NOMO-1 treated with dmso at 0.1 percent for 144 hours (cell line): ENCODE measurements at regions not wholly inside any gene's neighbourhood (a gene's known extent, or its start where the extent isn't known, plus 50 kb on each side); places are given as distances from the start of the nearest gene placed in this dataset.

Source experiments
- DNase-seq: peaks from one replicate; lab custom pipeline; 2025; ENCODE audit not compliant: unreplicated experiment; lab: John Stamatoyannopoulos, UW

DNA sequence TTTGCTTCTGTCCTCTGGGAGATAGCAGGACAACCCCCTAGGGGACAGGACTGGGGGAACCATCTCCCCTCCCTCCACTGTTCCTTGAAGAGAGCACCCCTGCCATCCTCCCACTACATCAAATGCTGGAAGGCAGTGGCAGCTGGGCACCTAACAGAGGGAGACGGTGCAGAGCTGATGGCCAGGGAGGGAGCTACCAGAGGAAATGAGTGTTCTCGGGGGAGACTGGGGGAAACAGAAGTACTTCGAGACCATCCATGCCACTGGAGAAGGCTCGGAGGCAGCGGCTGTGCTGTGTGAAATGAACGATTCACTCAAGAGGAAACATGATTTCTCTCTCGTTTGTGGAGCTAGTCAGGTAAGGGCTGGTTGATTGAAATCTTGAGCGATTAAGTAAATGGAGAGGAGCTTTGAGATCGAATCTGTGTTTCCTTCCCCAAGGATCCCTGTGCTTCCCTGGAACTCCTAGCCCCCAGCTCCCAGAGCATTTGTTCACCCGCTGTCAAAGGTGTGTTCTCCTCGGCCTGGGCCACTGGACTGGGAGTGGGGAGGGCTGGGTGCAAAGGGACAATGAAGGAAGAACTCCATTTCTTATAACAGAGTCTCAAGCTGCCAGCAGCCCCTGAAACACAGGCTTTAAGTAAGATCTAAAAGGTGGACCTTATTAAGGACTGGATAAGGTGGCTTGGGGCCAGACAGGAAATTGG lies 261.3 kb upstream of the MOCS1 start:
- no peak for DNase-seq

DNA sequence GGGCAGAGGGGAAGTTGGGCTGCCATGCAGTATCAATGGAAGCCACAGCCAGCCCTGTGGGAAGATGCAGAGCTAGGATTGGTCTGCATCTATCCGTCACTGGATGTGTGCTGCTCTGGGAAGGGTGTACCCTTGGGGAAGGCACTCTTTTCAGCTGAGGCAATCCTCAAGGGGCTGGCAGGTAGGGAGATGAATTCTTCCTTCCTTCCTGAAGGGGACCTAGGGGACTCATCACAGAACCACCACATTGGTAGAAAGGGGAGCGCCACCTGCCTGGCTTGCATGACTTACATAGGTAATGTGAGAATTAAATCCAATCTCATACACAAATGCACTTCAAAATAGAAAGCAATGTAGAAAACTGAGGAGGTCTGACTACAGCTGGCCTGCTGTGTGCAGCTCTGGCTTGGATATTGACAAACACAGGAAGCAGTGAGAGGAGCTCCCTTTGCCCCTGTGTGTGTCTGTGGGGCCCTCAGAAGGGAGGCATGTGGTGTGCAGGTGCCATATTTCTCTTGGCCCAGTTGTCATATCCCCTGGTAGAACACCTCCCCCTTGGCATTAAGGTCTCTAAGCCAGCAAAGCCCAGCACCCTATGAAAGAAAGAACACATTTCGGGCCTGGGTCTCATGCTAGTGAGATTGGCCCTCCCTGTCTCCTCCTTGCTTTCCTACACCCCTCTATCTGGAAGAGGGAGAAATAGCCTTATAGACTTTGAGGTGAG lies 260.3 kb upstream of the MOCS1 start:
- DNase-seq, result no peak

- DNase-seq, result no peak
Measured at GRCh38 chr6:40192516-40192915, 258.3 kb upstream of the MOCS1 start.

DNA sequence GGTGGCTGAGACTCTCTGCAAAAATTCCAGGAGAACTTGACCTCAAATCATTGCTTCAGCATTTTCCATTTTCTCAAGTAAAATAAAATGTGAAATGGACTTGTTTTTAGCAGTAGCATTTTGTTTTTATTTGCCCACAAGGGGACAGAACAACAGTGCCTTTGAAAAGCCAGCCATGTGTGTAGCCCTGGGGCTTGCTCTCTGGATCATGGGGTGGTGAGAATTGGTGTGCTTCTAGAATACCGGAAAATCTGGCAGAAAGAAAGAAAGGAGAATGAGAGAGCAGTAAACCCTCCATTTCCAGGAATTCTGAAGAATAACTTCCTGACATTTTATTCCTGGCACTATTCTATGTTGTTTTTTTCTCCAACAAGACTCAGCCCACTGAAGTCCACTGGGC lies 254.7 kb upstream of the MOCS1 start:
- no peak for DNase-seq

DNA sequence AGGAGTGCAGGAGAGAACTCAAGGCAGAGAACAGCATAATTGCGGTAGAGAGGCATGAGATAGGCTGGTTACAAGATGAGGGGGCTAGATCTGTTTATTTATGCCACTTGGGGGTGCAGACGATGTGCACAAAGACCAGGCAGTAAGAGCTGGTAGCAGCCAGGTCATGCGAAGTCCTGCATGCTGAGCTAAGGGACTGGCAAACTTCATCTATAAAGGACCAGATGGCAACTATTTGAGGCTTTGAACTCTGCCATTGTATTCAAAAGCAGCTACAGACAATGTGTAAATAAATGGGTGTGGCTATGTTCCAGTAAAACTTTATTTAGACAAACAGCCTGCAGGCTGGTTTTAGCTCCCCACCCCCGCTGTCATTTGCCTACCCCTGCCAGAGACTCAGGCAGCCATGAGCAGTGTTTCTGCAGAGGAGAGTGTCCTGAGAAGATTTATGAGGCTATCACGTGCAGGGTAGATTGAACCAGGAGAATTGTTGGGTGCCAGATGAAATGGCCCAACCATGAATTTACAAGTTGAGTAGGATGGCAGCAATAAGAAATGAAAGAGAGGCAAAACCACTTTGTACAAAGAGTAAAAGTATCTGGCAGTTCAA lies 253.4 kb upstream of the MOCS1 start:
- no peak for DNase-seq

- no peak for DNase-seq
Measured at GRCh38 chr6:40185486-40185885, 251.2 kb upstream of the MOCS1 start.

DNA sequence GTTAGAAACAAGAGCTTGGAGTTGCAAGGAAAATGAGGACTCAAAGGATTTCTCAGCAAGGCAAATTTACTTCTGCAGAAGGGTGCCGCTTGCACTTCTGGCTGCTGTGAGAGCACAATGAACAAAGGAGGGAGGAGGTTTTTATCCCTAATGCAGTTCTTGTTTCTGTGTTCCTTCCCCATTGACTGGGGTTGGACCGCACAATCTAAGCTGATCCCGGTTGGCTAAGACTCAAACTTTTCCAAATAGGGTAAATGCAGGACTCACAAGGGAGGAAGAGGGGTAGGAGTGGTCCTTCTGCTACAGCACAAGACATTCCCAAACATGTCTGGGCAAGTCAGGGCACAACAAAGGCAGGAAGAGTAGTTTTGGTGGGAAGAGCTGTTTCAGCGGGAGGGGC lies 249.6 kb upstream of the MOCS1 start:
- no peak for DNase-seq

DNA sequence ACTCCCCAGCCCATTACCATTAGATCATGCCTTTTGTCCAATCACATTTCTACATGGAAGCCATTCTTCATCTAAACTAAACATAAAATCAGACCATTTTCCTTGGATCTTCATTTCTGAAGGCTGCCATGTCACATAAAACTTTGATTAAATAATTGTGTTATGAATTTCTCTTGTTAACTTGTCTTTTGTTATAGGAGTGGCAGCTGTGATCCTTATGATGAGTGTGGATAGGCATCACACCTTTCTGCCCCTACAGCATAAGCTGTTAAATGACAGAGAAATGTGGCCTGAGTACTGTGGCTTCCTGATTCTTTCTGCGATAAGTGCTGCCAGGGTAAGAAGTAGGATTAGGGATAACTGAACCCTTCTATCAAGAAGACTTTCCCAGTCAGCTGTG lies 247.1 kb upstream of the MOCS1 start:
- DNase-seq, result no peak

DNA sequence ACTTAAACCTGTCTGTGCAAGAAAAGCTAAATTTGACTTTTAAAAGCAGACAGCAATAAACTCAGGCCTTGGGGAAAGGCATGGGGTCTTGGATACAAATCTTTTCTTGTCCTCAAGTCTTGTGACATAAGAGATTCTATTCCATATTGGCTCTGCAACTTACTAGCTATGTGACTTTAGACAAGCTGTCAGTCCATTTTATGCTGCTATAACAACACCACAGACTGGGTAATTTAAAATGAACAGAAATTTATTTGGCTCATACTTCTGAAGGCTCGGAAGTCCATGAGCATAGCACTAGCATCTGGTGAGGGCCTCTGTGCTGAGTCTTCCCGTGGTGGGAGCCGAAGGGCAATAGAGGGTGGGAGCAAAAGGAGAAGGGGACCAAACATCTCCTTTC lies 246.0 kb upstream of the MOCS1 start:
- no peak for DNase-seq

DNA sequence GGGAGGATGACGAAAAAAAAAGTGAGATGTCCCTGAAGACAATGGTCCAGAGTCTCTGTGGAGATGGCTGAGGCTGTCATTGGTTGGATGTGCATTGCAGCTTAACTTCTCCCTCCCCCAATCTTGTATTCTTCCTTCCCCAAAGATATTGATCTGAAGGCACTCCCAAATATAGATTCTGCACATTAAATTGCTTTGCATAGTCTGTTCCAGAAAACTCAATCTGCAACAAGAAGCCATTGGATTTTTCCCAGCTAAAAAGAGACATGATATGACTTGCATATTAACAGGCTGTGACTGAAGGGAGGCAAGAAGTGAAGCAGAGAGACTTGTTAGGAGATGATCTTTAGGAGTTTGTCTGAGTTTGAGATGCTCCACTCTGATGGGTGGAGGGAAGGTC lies 245.2 kb upstream of the MOCS1 start:
- DNase-seq, result no peak

DNA sequence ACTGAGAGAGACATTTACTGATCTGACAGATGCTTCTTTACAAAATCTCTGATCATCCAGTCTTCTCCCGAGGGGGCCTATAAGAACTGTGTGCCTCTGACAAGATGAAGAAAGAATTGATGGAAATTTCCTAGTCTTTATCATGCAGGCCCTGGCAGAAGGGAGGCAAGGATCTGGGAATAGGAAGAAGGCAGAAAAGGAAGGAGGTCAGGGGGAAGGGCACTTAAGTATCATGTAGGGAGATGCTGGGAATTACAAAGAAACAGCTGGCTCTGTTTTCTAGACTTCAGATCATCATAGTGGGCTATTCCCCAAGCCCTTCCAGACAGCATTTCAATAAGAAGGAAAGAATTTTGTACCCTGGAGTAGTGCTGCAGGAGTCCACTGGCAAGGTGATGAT lies 243.3 kb upstream of the MOCS1 start:
- DNase-seq, result no peak

GRCh38 chr6:40176152-40176551 lies 241.9 kb upstream of the MOCS1 start:
- no peak for DNase-seq

- no peak for DNase-seq
Measured at GRCh38 chr6:40172272-40172671, 238.0 kb upstream of the MOCS1 start.

DNA sequence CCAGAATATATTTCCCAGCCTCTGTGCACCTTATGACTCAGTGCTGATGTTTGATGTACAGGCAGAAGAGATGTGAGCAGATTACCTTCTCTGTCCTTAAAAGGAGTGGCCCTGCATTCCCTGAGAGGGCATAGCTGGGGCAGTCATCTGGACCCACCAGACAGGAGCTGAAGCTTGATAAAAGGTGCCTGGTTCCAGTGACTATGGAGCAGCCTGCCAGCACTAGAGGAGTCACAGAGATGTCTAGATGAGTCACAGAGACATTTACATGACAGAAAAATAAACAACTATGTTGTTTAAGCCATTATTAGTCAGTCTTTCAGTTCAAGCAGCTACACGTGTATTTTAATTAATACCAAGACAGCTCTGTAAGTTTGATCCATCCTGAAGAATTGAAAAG lies 237.1 kb upstream of the MOCS1 start:
- no peak for DNase-seq

GRCh38 chr6:40170856-40171255 lies 236.6 kb upstream of the MOCS1 start:
- DNase-seq, result no peak

- no peak for DNase-seq
Measured at GRCh38 chr6:40169878-40170277, 235.6 kb upstream of the MOCS1 start.

- no peak for DNase-seq
Measured at GRCh38 chr6:40166963-40167362, 232.7 kb upstream of the MOCS1 start.

- no peak for DNase-seq
Measured at GRCh38 chr6:40165036-40165709, 230.9 kb upstream of the MOCS1 start.

- no peak for DNase-seq
Measured at GRCh38 chr6:40164345-40164755, 230.1 kb upstream of the MOCS1 start.

DNA sequence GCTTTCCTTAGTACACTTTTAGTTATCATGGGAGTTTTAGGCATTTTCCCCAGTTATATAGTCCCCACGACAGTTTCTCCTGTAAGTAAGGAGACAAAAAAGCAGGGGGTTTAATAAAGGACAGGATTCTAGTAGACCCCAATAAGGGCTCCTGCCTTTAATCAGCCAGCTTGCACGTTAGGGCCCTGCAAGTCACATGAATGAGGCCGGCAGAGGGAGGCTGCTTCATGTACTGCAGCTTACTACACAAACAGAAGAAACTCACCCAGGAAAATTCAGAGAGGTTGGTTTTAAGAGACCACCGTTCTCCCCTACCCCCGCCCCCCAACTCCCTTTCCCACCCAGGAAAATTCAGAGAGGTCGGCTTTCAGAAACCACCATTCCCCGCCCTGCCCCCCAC lies 229.7 kb upstream of the MOCS1 start:
- DNase-seq, result no peak

DNA sequence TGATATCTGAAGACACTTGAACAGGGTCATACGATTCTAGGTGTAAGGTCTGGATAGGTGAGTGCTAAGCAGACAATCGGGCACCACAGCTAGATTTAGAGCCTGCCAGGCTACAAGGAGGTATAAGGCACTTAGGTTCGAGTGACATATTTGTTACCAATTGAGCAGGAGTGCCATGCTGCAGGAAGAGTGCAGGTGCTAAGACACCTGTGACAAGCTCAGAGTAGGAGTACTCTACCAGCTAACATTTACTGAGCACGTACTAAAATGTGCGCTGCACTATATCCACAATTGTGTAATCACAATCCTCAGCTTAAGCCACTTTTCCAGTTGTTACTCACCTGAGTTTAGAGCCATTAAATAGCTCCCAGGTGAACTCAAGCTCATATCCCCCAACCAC lies 227.8 kb upstream of the MOCS1 start:
- DNase-seq, result no peak

DNA sequence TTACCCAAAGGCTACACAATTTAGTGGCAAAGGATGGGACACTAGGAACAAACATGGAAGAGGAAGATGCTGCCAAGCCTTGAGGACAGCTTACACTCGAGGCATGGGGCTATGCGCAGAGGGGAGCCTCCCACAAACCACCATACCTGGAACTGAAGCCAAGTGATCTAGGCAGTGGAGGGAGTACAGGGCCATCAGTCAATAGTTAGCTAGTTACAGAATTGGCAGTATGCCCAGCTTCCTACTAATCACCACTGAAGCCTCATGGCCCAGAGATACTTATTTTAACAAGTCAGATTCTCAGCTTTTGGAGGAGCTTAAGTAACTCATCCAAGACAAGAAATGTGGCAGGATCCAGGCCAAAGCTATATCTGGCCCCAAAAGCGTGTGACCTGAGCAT lies 226.6 kb upstream of the MOCS1 start:
- DNase-seq, result no peak
